RWPE2 (cell line): ENCODE measurements at regions not wholly inside any gene's neighbourhood (a gene's known extent, or its start where the extent isn't known, plus 50 kb on each side); places are given as distances from the start of the nearest gene placed in this dataset.

Experiments used
- ATAC-seq: fragments of 200-7000 bp; cut with Tn5 transposase; 3 replicates; pipeline ENCODE4 v1.9.1; 2021; ENCODE audit warnings: low read depth
- DNase-seq: peaks from one replicate; pipeline ENCODE4 v3.0.0-alpha.2; 2020; ENCODE audit warnings: low spot score
- H3K27ac ChIP-seq: fragments of 450-650 bp; 2 replicates; pipeline ENCODE4 v1.5.1; 2017; ENCODE audit warnings: mild to moderate bottlenecking; ENCODE audit not compliant: poor library complexity, severe bottlenecking
- H3K27me3 ChIP-seq: fragments of 250-450 bp; sonication (Bioruptor Pico); 2 replicates; pipeline ENCODE4 v1.5.1; 2021; ENCODE audit warnings: mild to moderate bottlenecking, moderate library complexity; ENCODE audit not compliant: insufficient read depth, poor library complexity, severe bottlenecking
- H3K36me3 ChIP-seq: fragments of 250-450 bp; sonication (Bioruptor Pico); 2 replicates; pipeline ENCODE4 v1.5.1; 2020; ENCODE audit warnings: low read depth, mild to moderate bottlenecking, moderate library complexity
- H3K4me1 ChIP-seq: fragments of 250-450 bp; sonication (Bioruptor Pico); 2 replicates; pipeline ENCODE4 v1.5.1; 2021; ENCODE audit warnings: mild to moderate bottlenecking, moderate library complexity; ENCODE audit not compliant: insufficient read depth, poor library complexity, severe bottlenecking
- H3K4me3 ChIP-seq: fragments of 250-450 bp; sonication (Bioruptor Pico); 2 replicates; pipeline ENCODE4 v1.5.1; 2021; ENCODE audit warnings: mild to moderate bottlenecking, moderate library complexity; ENCODE audit not compliant: severe bottlenecking
- H3K9me3 ChIP-seq: fragments of 250-450 bp; sonication (Bioruptor Pico); 2 replicates; pipeline ENCODE4 v1.5.1; 2021; ENCODE audit warnings: mild to moderate bottlenecking, moderate library complexity; ENCODE audit not compliant: severe bottlenecking
- TF ChIP-seq, protein P1 (sequence below): fragments of 450-650 bp; IDR thresholded peaks from one replicate; pipeline ENCODE4 v1.5.1; 2017; ENCODE audit warnings: mild to moderate bottlenecking, moderate library complexity; ENCODE audit not compliant: poor library complexity, severe bottlenecking

DNA sequence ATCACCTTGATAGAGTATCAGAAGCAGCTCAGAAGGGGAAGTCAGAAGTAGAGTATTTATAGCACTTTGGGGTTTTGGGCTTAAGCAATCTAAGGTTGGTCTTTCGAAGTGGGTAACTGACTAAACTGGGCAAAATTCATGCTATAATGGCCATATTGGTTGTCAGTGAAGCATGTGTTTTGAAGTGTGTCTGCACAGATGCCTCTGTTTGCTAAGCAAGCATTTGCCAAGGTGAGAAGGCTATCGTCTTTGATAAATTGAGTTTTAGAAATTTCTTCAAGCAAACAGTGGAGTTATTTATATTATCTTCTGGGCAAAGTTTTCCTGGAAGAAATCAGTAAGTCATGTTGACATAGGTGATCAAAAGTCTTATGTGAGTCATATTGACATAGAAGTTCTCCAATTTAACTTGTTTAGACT is 412.8 kb upstream of the TGFBR2 start:
- no peak for ATAC-seq
- no peak overlapping the region for H3K4me3 ChIP-seq
- TF ChIP-seq, protein P1, sequence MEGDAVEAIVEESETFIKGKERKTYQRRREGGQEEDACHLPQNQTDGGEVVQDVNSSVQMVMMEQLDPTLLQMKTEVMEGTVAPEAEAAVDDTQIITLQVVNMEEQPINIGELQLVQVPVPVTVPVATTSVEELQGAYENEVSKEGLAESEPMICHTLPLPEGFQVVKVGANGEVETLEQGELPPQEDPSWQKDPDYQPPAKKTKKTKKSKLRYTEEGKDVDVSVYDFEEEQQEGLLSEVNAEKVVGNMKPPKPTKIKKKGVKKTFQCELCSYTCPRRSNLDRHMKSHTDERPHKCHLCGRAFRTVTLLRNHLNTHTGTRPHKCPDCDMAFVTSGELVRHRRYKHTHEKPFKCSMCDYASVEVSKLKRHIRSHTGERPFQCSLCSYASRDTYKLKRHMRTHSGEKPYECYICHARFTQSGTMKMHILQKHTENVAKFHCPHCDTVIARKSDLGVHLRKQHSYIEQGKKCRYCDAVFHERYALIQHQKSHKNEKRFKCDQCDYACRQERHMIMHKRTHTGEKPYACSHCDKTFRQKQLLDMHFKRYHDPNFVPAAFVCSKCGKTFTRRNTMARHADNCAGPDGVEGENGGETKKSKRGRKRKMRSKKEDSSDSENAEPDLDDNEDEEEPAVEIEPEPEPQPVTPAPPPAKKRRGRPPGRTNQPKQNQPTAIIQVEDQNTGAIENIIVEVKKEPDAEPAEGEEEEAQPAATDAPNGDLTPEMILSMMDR = no peak

DNA sequence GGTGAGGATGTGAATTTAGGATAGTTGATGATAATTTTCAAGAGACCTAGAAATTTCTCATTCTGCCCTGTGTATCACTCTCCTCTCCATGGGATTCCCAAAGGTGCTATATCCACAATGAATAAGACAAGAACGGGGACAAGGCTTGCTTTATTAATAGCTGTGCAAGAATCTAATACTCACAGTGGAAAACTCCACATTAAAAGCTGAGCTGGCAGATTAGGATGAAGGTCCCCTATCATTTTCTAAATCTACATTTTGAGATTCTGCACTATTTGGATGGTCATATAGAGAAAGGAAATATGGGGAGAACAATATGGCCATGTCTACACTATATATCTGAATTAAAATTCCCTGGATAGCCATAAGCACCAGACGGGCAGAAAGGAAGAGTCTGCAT is 411.0 kb upstream of the TGFBR2 start:
- no peak overlapping the region for H3K4me3 ChIP-seq
- ATAC-seq (no peak), DNase-seq (no peak)
- H3K9me3 ChIP-seq = no peaks in the 10 kb centered on the region
- H3K36me3 ChIP-seq = no peaks in the 10 kb centered on the region
- TF ChIP-seq, protein P1 = no peak
- H3K27ac ChIP-seq = no peak overlapping the region
- H3K4me1 ChIP-seq = no peaks in the 10 kb centered on the region
- H3K27me3 ChIP-seq = no peaks in the 10 kb centered on the region

More for the DNA sequence above, 412.8 kb upstream of the TGFBR2 start:
- Histone ChIP-seq H3K4me1 (peaks cover 4% of the 10 kb centered on the region), H3K36me3 (no peaks in the 10 kb centered on the region), H3K9me3 (no peaks in the 10 kb centered on the region), H3K27ac (no peak overlapping the region), H3K27me3 (no peaks in the 10 kb centered on the region)
- DNase-seq = no peak

DNA sequence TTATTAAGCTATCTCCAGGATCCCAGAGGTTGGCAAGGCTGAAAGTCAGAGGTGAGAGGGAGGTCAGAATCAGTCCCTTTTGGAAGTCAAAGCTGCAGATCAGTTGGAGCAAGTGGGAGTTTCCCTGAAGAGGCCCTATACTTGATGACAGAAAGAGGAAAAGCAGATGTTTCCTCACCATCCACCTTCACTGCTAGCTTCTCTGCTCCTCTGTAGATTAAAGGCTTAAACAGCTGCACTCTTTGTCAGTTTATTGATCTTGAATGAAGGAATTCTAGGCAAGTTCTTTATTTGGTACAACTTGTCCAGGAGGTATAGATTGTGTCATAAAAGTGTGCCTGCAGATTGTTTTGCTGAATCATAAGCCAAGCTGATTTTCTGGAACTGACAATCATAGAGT is 408.2 kb upstream of the TGFBR2 start:
- TF ChIP-seq, protein P1 = no peak
- Histone ChIP-seq H3K4me1 (no peaks in the 10 kb centered on the region), H3K9me3 (no peaks in the 10 kb centered on the region), H3K27me3 (no peaks in the 10 kb centered on the region), H3K27ac (no peak overlapping the region), H3K4me3 (no peak overlapping the region), H3K36me3 (no peaks in the 10 kb centered on the region)
- ATAC-seq = no peak
- DNase-seq = no peak

DNA sequence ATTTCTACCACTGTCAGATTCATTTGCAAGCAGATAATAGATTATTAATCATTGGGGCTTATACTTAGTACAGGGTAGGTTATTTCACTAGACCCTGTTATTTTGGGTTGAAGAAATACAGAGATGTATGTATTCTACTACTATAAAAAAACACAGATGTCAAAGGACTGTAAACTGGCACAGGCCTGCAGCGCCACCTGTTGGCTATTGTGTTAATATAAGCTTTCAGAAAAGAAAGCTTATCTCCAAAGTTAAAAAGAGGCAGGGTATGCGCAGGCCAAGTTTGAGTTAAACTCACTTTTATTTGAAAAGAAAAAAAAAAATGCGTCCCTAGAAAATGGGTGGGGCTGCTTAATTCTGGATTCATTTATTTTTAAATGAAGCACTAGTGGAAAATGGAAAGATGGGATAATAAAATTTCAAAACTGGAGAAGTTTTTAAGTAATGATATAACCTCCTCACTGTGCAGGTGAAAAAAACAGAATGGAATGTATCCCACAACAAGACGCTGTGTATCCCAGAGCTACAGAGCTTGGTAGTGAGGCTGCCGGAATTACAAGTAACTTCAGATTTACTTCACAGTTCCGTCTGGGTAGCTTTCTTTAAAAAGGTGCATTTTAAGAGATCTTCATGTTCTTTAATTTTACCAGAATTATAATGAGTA is 407.2 kb upstream of the TGFBR2 start:
- DNase-seq (no peak), ATAC-seq (no peak)
- Histone ChIP-seq H3K36me3 (no peaks in the 10 kb centered on the region), H3K4me1 (no peaks in the 10 kb centered on the region), H3K4me3 (no peak overlapping the region), H3K27me3 (no peaks in the 10 kb centered on the region), H3K9me3 (no peaks in the 10 kb centered on the region), H3K27ac (no peak overlapping the region)
- TF ChIP-seq, protein P1 = peak; percentile 97

DNA sequence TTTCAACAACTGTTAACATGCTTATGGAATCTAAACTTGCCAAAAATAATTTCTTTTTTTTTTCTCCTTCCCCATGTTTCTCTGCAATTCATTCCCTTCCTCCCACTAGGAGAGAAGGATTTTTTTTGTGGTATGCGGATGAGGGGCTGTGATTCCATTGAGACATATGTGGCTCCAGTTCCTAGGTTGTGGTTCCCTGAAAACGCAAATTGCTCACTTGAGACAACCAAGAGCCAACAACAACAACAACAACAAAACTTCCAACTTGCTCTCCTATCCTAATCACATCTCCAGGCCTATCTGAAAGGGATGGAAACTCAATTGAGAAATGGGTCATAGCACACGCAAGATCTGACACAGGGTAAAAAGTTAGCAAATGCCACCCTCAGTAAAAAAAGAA is 406.5 kb upstream of the TGFBR2 start:
- DNase-seq (no peak), ATAC-seq (no peak)
- no peak overlapping the region for H3K27ac ChIP-seq
- no peaks in the 10 kb centered on the region for H3K36me3 ChIP-seq
- no peaks in the 10 kb centered on the region for H3K9me3 ChIP-seq
- no peak overlapping the region for H3K4me3 ChIP-seq
- no peaks in the 10 kb centered on the region for H3K4me1 ChIP-seq
- H3K27me3 ChIP-seq = no peaks in the 10 kb centered on the region
- TF ChIP-seq, protein P1 = no peak
